Gastrocnemius medialis (tissue), 4 donors: ENCODE measurements at regions not wholly inside any gene's neighbourhood (a gene's known extent, or its start where the extent isn't known, plus 50 kb on each side); places are given as distances from the start of the nearest gene placed in this dataset.

Experiments
- ATAC-seq, 2 donors: fragments of 150-250 bp; one replicate each; pipeline ENCODE4 v1.9.1; 2016
- DNase-seq, 2 donors: peaks; one replicate each; pipeline ENCODE4 v3.0.0-alpha.2; 2019
- H3K27ac ChIP-seq, 4 donors: fragments of 200-600 bp; sonication (generic); 1 replicate in 1 of 4; 2 replicates in 3 of 4; pipeline ENCODE4 v1.5.1; 2016 to 2018; ENCODE audit warnings: mild to moderate bottlenecking in 2 of 4, moderate library complexity in 1 of 4
- H3K27me3 ChIP-seq, 3 donors: fragments of 200-600 bp; sonication (generic) in 2 of 3; 1 replicate in 1 of 3; 2 replicates in 2 of 3; pipeline versions ENCODE4 v1.5.1 to v1.6.0; 2016 to 2019; ENCODE audit warnings: mild to moderate bottlenecking in 1 of 3, moderate library complexity in 1 of 3
- H3K36me3 ChIP-seq, 2 donors: fragments of 200-600 bp; sonication (generic) in 1 of 2; one replicate each; pipeline ENCODE4 v1.5.1; 2017 to 2018
- H3K4me1 ChIP-seq, 2 donors: fragments of 200-600 bp; sonication (generic) in 1 of 2; one replicate each; pipeline ENCODE4 v1.5.1; 2016 to 2017; ENCODE audit warnings: mild to moderate bottlenecking in 2 of 2
- H3K4me3 ChIP-seq, 4 donors: fragments of 200-600 bp; sonication (generic) in 3 of 4; 1 replicate in 1 of 4; 2 replicates in 3 of 4; pipeline ENCODE4 v1.5.1; 2016 to 2019; ENCODE audit warnings: mild to moderate bottlenecking in 2 of 4
- H3K9me3 ChIP-seq, 3 donors: fragments of 200-600 bp; sonication (generic) in 2 of 3; 1 replicate in 1 of 3; 2 replicates in 2 of 3; pipeline ENCODE4 v1.5.1; 2016 to 2019
- CTCF ChIP-seq, 5 experiments: fragments of 450-650 bp in 3 of 5; fragments of 200-600 bp in 2 of 5; sonication (generic) in 2 of 5; IDR thresholded peaks in 4 of 5; conservative IDR thresholded peaks in 1 of 5; 1 replicate in 4 of 5; 2 replicates in 1 of 5; pipeline ENCODE4 v1.5.1; 2016 to 2019; ENCODE audit warnings: antibody characterized with exemption in 5 of 5, mild to moderate bottlenecking in 3 of 5, moderate library complexity in 3 of 5
- POLR2A ChIP-seq, 2 donors: fragments of 450-650 bp; IDR thresholded peaks; one replicate each; pipeline ENCODE4 v1.6.1; 2017; ENCODE audit warnings: antibody characterized with exemption in 2 of 2, mild to moderate bottlenecking in 2 of 2, moderate library complexity in 2 of 2
- in situ Hi-C, 4 donors: fragments of 200-750 bp; cut with MboI; loops; one replicate each; pipeline versions ENCODE4 v1.15.0 to v1.8.0; 2017; ENCODE audit warnings: low sequenced_read_pairs in 4 of 4
- intact Hi-C: fragments of 100-400 bp; cut with DNase I; formaldehyde crosslinking; loops from one replicate; pipeline ENCODE4 v1.15.1; 2023; ENCODE audit warnings: low total_unique reads

GRCh38 chr7:114761973-114762372 lies 159.9 kb upstream of the MDFIC start:
- TF ChIP-seq POLR2A (IDR thresholded peaks at IDR 0.05): no peak
- TF ChIP-seq CTCF (IDR thresholded peaks at IDR 0.05 in 4 of 5, conservative IDR thresholded peaks at IDR 0.05 in 1 of 5): no peak
- Histone ChIP-seq H3K36me3 (no peaks in the 10 kb centered on the region), H3K4me1 (no peaks in the 10 kb centered on the region), H3K4me3 (no peak overlapping the region), H3K27ac (no peak overlapping the region), H3K9me3 (no peaks in the 10 kb centered on the region), H3K27me3 (no peaks in the 10 kb centered on the region)
- DNase-seq (no peak), ATAC-seq (no peak)
- intact Hi-C loops (no loop called here), in situ Hi-C loops (no loop called here)

DNA sequence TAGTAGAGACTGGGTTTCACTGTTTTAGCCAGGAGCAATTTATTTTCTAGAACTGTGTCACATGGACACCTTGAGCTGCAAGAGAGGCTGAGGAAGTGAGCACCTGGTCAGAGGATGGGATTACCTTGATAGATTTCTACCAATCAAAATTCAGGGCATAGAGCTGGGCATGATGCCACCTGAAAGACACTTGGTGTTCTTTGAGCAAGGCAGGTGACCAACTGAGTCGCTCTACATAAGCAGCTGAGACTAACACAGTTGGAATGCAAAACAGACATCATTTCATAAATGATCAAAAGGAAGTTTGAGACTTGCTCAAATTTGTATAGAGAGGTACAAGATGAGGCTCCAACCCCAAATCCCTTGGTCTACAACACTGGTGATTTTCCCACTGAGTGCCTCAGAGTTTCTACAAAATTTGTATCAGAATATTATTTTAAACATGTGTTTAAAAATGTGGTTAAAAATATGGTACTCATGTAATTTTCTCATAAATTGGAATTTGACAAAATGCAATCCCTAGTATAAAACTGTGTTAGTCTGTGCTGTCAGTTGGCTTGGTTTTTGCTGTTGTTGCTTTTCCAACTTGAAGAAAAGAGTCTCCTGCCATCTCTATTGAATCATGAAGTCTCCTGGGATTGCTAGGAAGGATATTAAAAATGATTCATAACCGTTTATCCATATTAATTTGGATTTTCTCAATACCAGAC lies 156.4 kb upstream of the MDFIC start:
- in situ Hi-C loops (no loop called here), intact Hi-C loops (no loop called here)
- H3K4me1 ChIP-seq: no peaks in the 10 kb centered on the region
- TF ChIP-seq POLR2A (IDR thresholded peaks at IDR 0.05) (no peak), CTCF (IDR thresholded peaks at IDR 0.05 in 4 of 5, conservative IDR thresholded peaks at IDR 0.05 in 1 of 5) (no peak)
- no peak for ATAC-seq
- H3K9me3 ChIP-seq: no peaks in the 10 kb centered on the region
- no peaks in the 10 kb centered on the region for H3K27me3 ChIP-seq
- no peak overlapping the region for H3K4me3 ChIP-seq
- no peaks in the 10 kb centered on the region for H3K36me3 ChIP-seq
- DNase-seq: no peak
- H3K27ac ChIP-seq: no peak overlapping the region

GRCh38 chr7:114766041-114766356 lies 155.9 kb upstream of the MDFIC start:
- no peak overlapping the region for H3K4me3 ChIP-seq
- no peak overlapping the region for H3K27ac ChIP-seq
- no peaks in the 10 kb centered on the region for H3K4me1 ChIP-seq
- intact Hi-C loops (no loop called here), in situ Hi-C loops (no loop called here)
- no peak for TF ChIP-seq CTCF (IDR thresholded peaks at IDR 0.05 in 4 of 5, conservative IDR thresholded peaks at IDR 0.05 in 1 of 5)
- no peak for TF ChIP-seq POLR2A (IDR thresholded peaks at IDR 0.05)
- H3K27me3 ChIP-seq: no peaks in the 10 kb centered on the region
- DNase-seq: no peak
- H3K9me3 ChIP-seq: no peaks in the 10 kb centered on the region
- no peak for ATAC-seq
- no peaks in the 10 kb centered on the region for H3K36me3 ChIP-seq

DNA sequence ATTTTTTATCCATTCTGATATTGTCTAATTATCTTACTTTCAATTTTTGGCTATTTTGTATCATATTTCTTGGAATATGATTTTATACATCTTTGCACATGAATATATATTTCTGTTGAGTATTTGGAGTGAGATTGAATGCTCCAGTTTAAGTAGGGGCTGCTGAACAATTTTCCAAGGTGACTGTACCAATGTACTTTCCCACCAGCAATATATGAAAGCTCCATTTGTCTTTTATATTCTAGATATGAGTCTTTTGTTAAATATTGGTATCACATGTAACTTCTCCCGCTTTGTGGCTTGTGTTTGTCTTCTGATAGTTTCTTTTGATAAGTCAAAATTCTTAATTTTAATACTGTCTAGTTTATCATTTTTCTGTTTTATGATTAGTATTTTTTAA lies 144.6 kb upstream of the MDFIC start:
- Histone ChIP-seq H3K36me3 (no peaks in the 10 kb centered on the region), H3K27me3 (no peaks in the 10 kb centered on the region), H3K9me3 (no peaks in the 10 kb centered on the region), H3K4me1 (no peaks in the 10 kb centered on the region), H3K4me3 (no peak overlapping the region), H3K27ac (no peak overlapping the region)
- ATAC-seq (no peak), DNase-seq (no peak)
- in situ Hi-C loops: no loop called here
- intact Hi-C loops: no loop called here
- TF ChIP-seq POLR2A (IDR thresholded peaks at IDR 0.05): no peak
- TF ChIP-seq CTCF (IDR thresholded peaks at IDR 0.05 in 4 of 5, conservative IDR thresholded peaks at IDR 0.05 in 1 of 5): no peak

GRCh38 chr7:114783508-114783907 lies 138.4 kb upstream of the MDFIC start:
- no peak overlapping the region for H3K4me3 ChIP-seq
- no peaks in the 10 kb centered on the region for H3K36me3 ChIP-seq
- H3K27me3 ChIP-seq: no peaks in the 10 kb centered on the region
- in situ Hi-C loops (no loop called here), intact Hi-C loops (no loop called here)
- ATAC-seq (no peak), DNase-seq (no peak)
- TF ChIP-seq CTCF (IDR thresholded peaks at IDR 0.05 in 4 of 5, conservative IDR thresholded peaks at IDR 0.05 in 1 of 5): no peak
- TF ChIP-seq POLR2A (IDR thresholded peaks at IDR 0.05): no peak
- no peaks in the 10 kb centered on the region for H3K9me3 ChIP-seq
- H3K4me1 ChIP-seq: no peaks in the 10 kb centered on the region
- H3K27ac ChIP-seq: no peak overlapping the region
